Endodermal cell (in vitro differentiated cells): ENCODE measurements at regions not wholly inside any gene's neighbourhood (a gene's known extent, or its start where the extent isn't known, plus 50 kb on each side); places are given as distances from the start of the nearest gene placed in this dataset.

Experiments
- DNase-seq: peaks from one replicate; pipeline ENCODE4 v3.0.0-alpha.2; 2017
- H3K27ac ChIP-seq: 2 replicates; pipeline ENCODE4 v1.5.1; 2013; ENCODE audit warnings: mild to moderate bottlenecking, low read depth, low read length, moderate library complexity
- H3K27me3 ChIP-seq: 2 replicates; pipeline ENCODE4 v1.6.1; 2013; ENCODE audit warnings: mild to moderate bottlenecking, low read length, moderate library complexity; ENCODE audit not compliant: insufficient read depth, control insufficient read depth, poor library complexity, severe bottlenecking
- H3K36me3 ChIP-seq: 2 replicates; pipeline ENCODE4 v1.7.0; 2013; ENCODE audit warnings: mild to moderate bottlenecking, low read length, moderate library complexity; ENCODE audit not compliant: control insufficient read depth, insufficient read depth
- H3K4me1 ChIP-seq: one replicate; pipeline ENCODE4 v1.7.0; 2013; ENCODE audit warnings: low read length; ENCODE audit not compliant: control insufficient read depth, insufficient read depth
- H3K4me3 ChIP-seq: 2 replicates; pipeline ENCODE4 v1.5.1; 2013; ENCODE audit warnings: mild to moderate bottlenecking, low read length, moderate library complexity
- H3K9ac ChIP-seq: 2 replicates; pipeline ENCODE4 v1.6.1; 2013; ENCODE audit warnings: mild to moderate bottlenecking, low read length, moderate library complexity; ENCODE audit not compliant: poor library complexity, severe bottlenecking; ENCODE audit errors: extremely low read depth
- H3K9me3 ChIP-seq: 2 replicates; pipeline ENCODE4 v1.6.1; 2013; ENCODE audit warnings: mild to moderate bottlenecking, low read length, moderate library complexity; ENCODE audit not compliant: control insufficient read depth
- H3K27ac Mint-ChIP-seq: 2 replicates; pipeline ENCODE4 v1.8.0; 2020; ENCODE audit warnings: mixed read lengths
- H3K27me3 Mint-ChIP-seq: 2 replicates; pipeline ENCODE4 v1.8.0; 2021; ENCODE audit warnings: mild to moderate bottlenecking, mixed read lengths; ENCODE audit not compliant: insufficient read depth
- H3K36me3 Mint-ChIP-seq: 2 replicates; pipeline ENCODE4 v1.8.0; 2020; ENCODE audit warnings: low read depth, mixed read lengths
- H3K4me1 Mint-ChIP-seq: 2 replicates; pipeline ENCODE4 v1.8.0; 2020; ENCODE audit warnings: mixed read lengths
- H3K4me3 Mint-ChIP-seq: 2 replicates; pipeline ENCODE4 v1.8.0; 2020; ENCODE audit warnings: mild to moderate bottlenecking, moderate library complexity, mixed read lengths
- H3K9me3 Mint-ChIP-seq: 2 replicates; pipeline ENCODE4 v1.8.0; 2020; ENCODE audit warnings: mild to moderate bottlenecking, mixed read lengths
- CTCF ChIP-seq: fragments of 200-600 bp; sonication (generic); conservative IDR thresholded peaks from 2 replicates; pipeline ENCODE4 v1.5.0; 2021; ENCODE audit warnings: antibody characterized with exemption, mild to moderate bottlenecking
- WGBS, 2 experiments: methylation state at CpG; one replicate each; pipeline versions ENCODE4 v1.1.5 to v1.1.7; 2013; ENCODE audit warnings: missing lambda C conversion rate in 2 of 2, mixed read lengths in 1 of 2; ENCODE audit not compliant: insufficient coverage in 1 of 2, insufficient read length in 1 of 2; 5-methylcytosine and 5-hydroxymethylcytosine counted together

- Mint-ChIP-seq H3K27ac (no peak overlapping the region), H3K27me3 (peaks cover 10% of the 10 kb centered on the region), H3K9me3 (peaks cover 28% of the 10 kb centered on the region), H3K4me1 (peaks cover 17% of the 10 kb centered on the region), H3K36me3 (peaks cover 11% of the 10 kb centered on the region), H3K4me3 (no peak overlapping the region)
- Histone ChIP-seq H3K4me1 (no peaks in the 10 kb centered on the region), H3K9ac (no peak overlapping the region), H3K36me3 (no peaks in the 10 kb centered on the region), H3K27ac (no peak overlapping the region), H3K27me3 (no peaks in the 10 kb centered on the region), H3K4me3 (no peak overlapping the region), H3K9me3 (peaks cover 10% of the 10 kb centered on the region)
- no peak for TF ChIP-seq CTCF
- DNase-seq, result peak; percentile 18
- 90 to 92% methylated on average over 5 to 15 of the region's 15 CpGs for WGBS, 2 experiments
Measured at GRCh38 chr22:47782328-47783075, 1020.1 kb downstream of the TBC1D22A start.

GRCh38 chr22:47781427-47782111, 1019.1 kb downstream of the TBC1D22A start:
- Mint-ChIP-seq H3K9me3 (peaks cover 28% of the 10 kb centered on the region), H3K4me3 (no peak overlapping the region), H3K27ac (no peak overlapping the region), H3K27me3 (peaks cover 10% of the 10 kb centered on the region), H3K36me3 (peaks cover 11% of the 10 kb centered on the region), H3K4me1 (peaks cover 18% of the 10 kb centered on the region)
- Histone ChIP-seq H3K4me3 (no peak overlapping the region), H3K4me1 (no peaks in the 10 kb centered on the region), H3K9me3 (peaks cover 10% of the 10 kb centered on the region), H3K27ac (no peak overlapping the region), H3K9ac (no peak overlapping the region), H3K36me3 (no peaks in the 10 kb centered on the region), H3K27me3 (no peaks in the 10 kb centered on the region)
- no peak for DNase-seq
- no peak for TF ChIP-seq CTCF
- WGBS, 2 experiments, result 95% methylated on average over 17 to 20 of the region's 20 CpGs

- Histone ChIP-seq H3K9ac (no peak overlapping the region), H3K4me1 (no peaks in the 10 kb centered on the region), H3K9me3 (peaks cover 10% of the 10 kb centered on the region), H3K36me3 (no peaks in the 10 kb centered on the region), H3K27me3 (no peaks in the 10 kb centered on the region), H3K4me3 (no peak overlapping the region), H3K27ac (no peak overlapping the region)
- WGBS, 2 experiments, result 96 to 98% methylated on average over 7 to 12 of the region's 12 CpGs
- H3K4me1 Mint-ChIP-seq, result peaks cover 23% of the 10 kb centered on the region
- peaks cover 11% of the 10 kb centered on the region for H3K36me3 Mint-ChIP-seq
- H3K4me3 Mint-ChIP-seq, result no peak overlapping the region
- H3K27ac Mint-ChIP-seq, result no peak overlapping the region
- DNase-seq, result no peak
- H3K9me3 Mint-ChIP-seq, result peaks cover 27% of the 10 kb centered on the region
- no peak for TF ChIP-seq CTCF
- peaks cover 10% of the 10 kb centered on the region for H3K27me3 Mint-ChIP-seq
Measured at GRCh38 chr22:47781024-47781423, 1018.6 kb downstream of the TBC1D22A start.
